GM12878 (cell line): ENCODE measurements at regions not wholly inside any gene's neighbourhood (a gene's known extent, or its start where the extent isn't known, plus 50 kb on each side); places are given as distances from the start of the nearest gene placed in this dataset.

Experiments used
- ASH2L ChIP-seq: fragments of 300-600, 200-600 bp; sonication (generic); IDR thresholded peaks from 2 replicates; pipeline ENCODE4 v1.6.1; 2017; ENCODE audit warnings: low read depth, mild to moderate bottlenecking, borderline replicate concordance
- ATF2 ChIP-seq: IDR thresholded peaks from 2 replicates; pipeline ENCODE4 v1.6.1; 2012; ENCODE audit warnings: low read length, inconsistent platforms
- ATF7 ChIP-seq: fragments of 450-650 bp; IDR thresholded peaks from 2 replicates; pipeline ENCODE4 v1.6.1; 2016; ENCODE audit warnings: low read depth, mild to moderate bottlenecking
- BCL11A ChIP-seq: IDR thresholded peaks from 2 replicates; pipeline ENCODE4 v1.6.1; 2011; ENCODE audit warnings: low read depth, low read length
- BCL3 ChIP-seq: IDR thresholded peaks from 2 replicates; pipeline ENCODE4 v1.6.1; 2011; ENCODE audit warnings: borderline replicate concordance, low read depth, mild to moderate bottlenecking, moderate library complexity, low read length; ENCODE audit not compliant: insufficient read depth, poor library complexity, severe bottlenecking
- CEBPB ChIP-seq, 2 experiments: fragments of 150-350 bp in 1 of 2; IDR thresholded peaks; 2 replicates each; pipeline ENCODE4 v1.6.1; 2012 to 2014; ENCODE audit warnings: low read depth in 2 of 2, low read length in 2 of 2, borderline replicate concordance in 1 of 2, inconsistent platforms in 1 of 2
- CTCF ChIP-seq, 3 experiments: IDR thresholded peaks in 2 of 3; conservative IDR thresholded peaks in 1 of 3; 2 replicates each; pipeline ENCODE4 v1.5.1; 2011; ENCODE audit warnings: low read depth in 3 of 3, low read length in 3 of 3, mild to moderate bottlenecking in 3 of 3, control low read depth in 2 of 3, moderate library complexity in 2 of 3, inconsistent platforms in 1 of 3, mixed read lengths in 1 of 3; ENCODE audit not compliant: control insufficient read depth in 2 of 3, insufficient read depth in 1 of 3; ENCODE audit errors: extremely low read depth in 1 of 3
- E2F8 ChIP-seq: fragments of 450-650 bp; IDR thresholded peaks from 2 replicates; pipeline ENCODE4 v1.6.1; 2018; ENCODE audit warnings: mild to moderate bottlenecking, low read depth, moderate library complexity; ENCODE audit not compliant: partially characterized antibody
- MEF2B ChIP-seq: fragments of 450-650 bp; IDR thresholded peaks from 2 replicates; pipeline ENCODE4 v1.6.1; 2018; ENCODE audit warnings: mild to moderate bottlenecking, moderate library complexity; ENCODE audit not compliant: partially characterized antibody, poor library complexity, severe bottlenecking
- NFYB ChIP-seq: IDR thresholded peaks from 2 replicates; pipeline ENCODE4 v1.6.1; 2011; ENCODE audit warnings: low read depth, mild to moderate bottlenecking, low read length, improper control_type of control experiment, moderate library complexity; ENCODE audit not compliant: insufficient read depth
- NRF1 ChIP-seq: conservative IDR thresholded peaks from 2 replicates; pipeline ENCODE4 v1.6.1; 2011; ENCODE audit warnings: mild to moderate bottlenecking, low read depth, low read length, improper control_type of control experiment
- PAX8 ChIP-seq: fragments of 450-650 bp; IDR thresholded peaks from 2 replicates; pipeline ENCODE4 v1.6.1; 2017; ENCODE audit warnings: mild to moderate bottlenecking, moderate library complexity
- PKNOX1 ChIP-seq: fragments of 450-650 bp; IDR thresholded peaks from 2 replicates; pipeline ENCODE4 v1.6.1; 2016; ENCODE audit warnings: mild to moderate bottlenecking
- POLR2A ChIP-seq: IDR thresholded peaks from 2 replicates; pipeline ENCODE4 v1.6.1; 2011; ENCODE audit warnings: low read depth, mild to moderate bottlenecking, low read length
- SREBF1 ChIP-seq: IDR thresholded peaks from 2 replicates; pipeline ENCODE4 v1.6.1; 2012; ENCODE audit warnings: mild to moderate bottlenecking, low read length
- TAF1 ChIP-seq: IDR thresholded peaks from 2 replicates; pipeline ENCODE4 v1.6.1; 2011; ENCODE audit warnings: mild to moderate bottlenecking, low read depth, low read length, borderline replicate concordance

GRCh38 chr3:31244929-31245817, 287.6 kb upstream of the STT3B start (continued):
- TF ChIP-seq NFYB (no peak), ASH2L (no peak), PKNOX1 (no peak; the same call in 1 of the 2 replicates), MEF2B (peak; percentile 92), ATF7 (peak; percentile 10; the same call in 1 of the 2 replicates), E2F8 (no peak), TAF1 (no peak), NRF1 (no peak), SREBF1 (no peak), POLR2A (no peak), CTCF (IDR thresholded peaks at IDR 0.05 in 2 of 3, conservative IDR thresholded peaks at IDR 0.05 in 1 of 3; ENCODE audit: control insufficient read depth in 2 of 3, extremely low read depth in 1 of 3, insufficient read depth in 1 of 3, low read depth in 3 of 3, low read length in 3 of 3) (peak; percentile 4 to 42 (median 19); a peak in 2 of 6 replicates), BCL11A (peak; percentile 54; the same call in 1 of the 2 replicates), BCL3 (peak; percentile 92), CEBPB (IDR thresholded peaks at IDR 0.05; ENCODE audit: borderline replicate concordance in 1 of 2, low read depth in 2 of 2, low read length in 2 of 2) (no peak), PAX8 (0 out of 2 replicates have a peak, but pooled peaks have one; percentile 65), ATF2 (peak; percentile 88)
